AG08395 (cell line): ENCODE measurements at regions not wholly inside any gene's neighbourhood (a gene's known extent, or its start where the extent isn't known, plus 50 kb on each side); places are given as distances from the start of the nearest gene placed in this dataset.
"Not testable (repeated sequence)": the region's sequence is repeated elsewhere in the genome, so short reads cannot be mapped to it uniquely, and the experiment has no call there.

Experiments used
- DNase-seq: peaks from one replicate; pipeline ENCODE4 v3.0.0; 2012; ENCODE audit warnings: mixed read lengths, low spot score

GRCh38 chr13:111589321-111589720 lies 268.9 kb downstream of the TEX29 start:
- DNase-seq = no peak

GRCh38 chr13:111589992-111590391 lies 269.6 kb downstream of the TEX29 start:
- no peak for DNase-seq

GRCh38 chr13:111590796-111591195 lies 270.4 kb downstream of the TEX29 start:
- DNase-seq = no peak

GRCh38 chr13:111593490-111593889 lies 273.0 kb downstream of the TEX29 start:
- not testable (repeated sequence) for DNase-seq

GRCh38 chr13:111594606-111595005 lies 274.2 kb downstream of the TEX29 start:
- no peak for DNase-seq

- DNase-seq = no peak
Measured at GRCh38 chr13:111595276-111595675, 274.8 kb downstream of the TEX29 start.

GRCh38 chr13:111595791-111596190 lies 275.3 kb downstream of the TEX29 start:
- no peak for DNase-seq

GRCh38 chr13:111597191-111597611 lies 276.8 kb downstream of the TEX29 start:
- no peak for DNase-seq

- DNase-seq = no peak
Measured at GRCh38 chr13:111597618-111598017, 277.2 kb downstream of the TEX29 start.

GRCh38 chr13:111598747-111599146 lies 278.3 kb downstream of the TEX29 start:
- DNase-seq = no peak

- no peak for DNase-seq
Measured at GRCh38 chr13:111599791-111600190, 279.3 kb downstream of the TEX29 start.

GRCh38 chr13:111602874-111603273 lies 282.4 kb downstream of the TEX29 start:
- DNase-seq = no peak

- no peak for DNase-seq
Measured at GRCh38 chr13:111604097-111604496, 283.7 kb downstream of the TEX29 start.

- no peak for DNase-seq
Measured at GRCh38 chr13:111608556-111608955, 288.1 kb downstream of the TEX29 start.

GRCh38 chr13:111609631-111610030 lies 289.2 kb downstream of the TEX29 start:
- DNase-seq = no peak

GRCh38 chr13:111610081-111610480 lies 289.6 kb downstream of the TEX29 start:
- no peak for DNase-seq

GRCh38 chr13:111610879-111611278 lies 290.4 kb downstream of the TEX29 start:
- DNase-seq = no peak

- no peak for DNase-seq
Measured at GRCh38 chr13:111611651-111612050, 291.2 kb downstream of the TEX29 start.

GRCh38 chr13:111612886-111613285 lies 292.4 kb downstream of the TEX29 start:
- no peak for DNase-seq

GRCh38 chr13:111614009-111614408 lies 293.6 kb downstream of the TEX29 start:
- DNase-seq = no peak

- no peak for DNase-seq
Measured at GRCh38 chr13:111614613-111615012, 294.2 kb downstream of the TEX29 start.

GRCh38 chr13:111616203-111616602 lies 295.8 kb downstream of the TEX29 start:
- no peak for DNase-seq

GRCh38 chr13:111620166-111620565 lies 299.7 kb downstream of the TEX29 start:
- no peak for DNase-seq

GRCh38 chr13:111620586-111620985 lies 300.1 kb downstream of the TEX29 start:
- no peak for DNase-seq

- DNase-seq = no peak
Measured at GRCh38 chr13:111621164-111621563, 300.7 kb downstream of the TEX29 start.
